Panc1 (cell line): ENCODE measurements at regions not wholly inside any gene's neighbourhood (a gene's known extent, or its start where the extent isn't known, plus 50 kb on each side); places are given as distances from the start of the nearest gene placed in this dataset.

Experiments
- ATAC-seq: fragments of 200-7000 bp; cut with Tn5 transposase; 2 replicates; pipeline ENCODE4 v1.9.1; 2020; ENCODE audit warnings: mild to moderate bottlenecking, moderate library complexity
- BruUV-seq: library from RNA; stranded (reverse); fragments of 400-500 nt; replicated peaks from 2 replicates; lab custom pipeline; 2021; lab: Mats Ljungman, UMichigan
- CTCF ChIA-PET: fragments of 300-600 bp; sonication (Branson Sonifier 250); formaldehyde crosslinking; loops from one replicate; lab custom pipeline; 2022; ENCODE audit warnings: antibody characterized with exemption; lab: Charles Lee
- POLR2A ChIA-PET: fragments of 300-600 bp; sonication (Branson Sonifier 250); formaldehyde crosslinking; loops from one replicate; lab custom pipeline; 2022; ENCODE audit warnings: antibody characterized with exemption; lab: Charles Lee
- DNase-seq: peaks from one replicate; pipeline ENCODE4 v3.0.0-alpha.2; 2010; ENCODE audit warnings: low read depth, low spot score
- H3K27ac ChIP-seq: 2 replicates; pipeline ENCODE4 v1.5.1; 2011; ENCODE audit warnings: mild to moderate bottlenecking, low read length, inconsistent platforms
- H3K27me3 ChIP-seq: fragments of 200-500 bp; sonication (Bioruptor generic); 2 replicates; pipeline ENCODE4 v1.6.0; 2014; ENCODE audit warnings: low read length, inconsistent platforms; ENCODE audit not compliant: control insufficient read depth, insufficient read depth
- H3K36me3 ChIP-seq: fragments of 200-500 bp; sonication (Bioruptor generic); 2 replicates; pipeline ENCODE4 v1.5.1; 2014; ENCODE audit warnings: inconsistent platforms, mild to moderate bottlenecking, low read length, moderate library complexity; ENCODE audit not compliant: control insufficient read depth, insufficient read depth
- H3K4me1 ChIP-seq: 2 replicates; pipeline ENCODE4 v1.5.1; 2011; ENCODE audit warnings: inconsistent platforms, mild to moderate bottlenecking, low read length, moderate library complexity; ENCODE audit not compliant: control insufficient read depth, insufficient read depth
- H3K4me3 ChIP-seq, 2 experiments: 2 replicates each; pipeline ENCODE4 v1.5.1; 2011 to 2012; ENCODE audit warnings: low read depth in 2 of 2, low read length in 2 of 2, mild to moderate bottlenecking in 2 of 2, inconsistent platforms in 1 of 2, moderate library complexity in 1 of 2
- H3K9me3 ChIP-seq: fragments of 200-500 bp; sonication (Bioruptor generic); 2 replicates; pipeline ENCODE4 v1.5.1; 2014; ENCODE audit warnings: low read depth, mild to moderate bottlenecking, inconsistent platforms, low read length, moderate library complexity; ENCODE audit not compliant: control insufficient read depth, insufficient read depth
- CTCF ChIP-seq: fragments of 450-650 bp; IDR thresholded peaks from 2 replicates; pipeline ENCODE4 v1.5.1; 2017; ENCODE audit warnings: mild to moderate bottlenecking
- POLR2AphosphoS5 ChIP-seq: IDR thresholded peaks from 2 replicates; pipeline ENCODE4 v1.6.1; 2012; ENCODE audit warnings: mild to moderate bottlenecking, low read depth, low read length, moderate library complexity
- SIN3A ChIP-seq: IDR thresholded peaks from 2 replicates; pipeline ENCODE4 v1.6.1; 2012; ENCODE audit warnings: low read depth, mild to moderate bottlenecking, low read length, moderate library complexity, borderline replicate concordance; ENCODE audit not compliant: insufficient read depth
- TCF7L2 ChIP-seq: IDR thresholded peaks from 2 replicates; pipeline ENCODE4 v1.6.1; 2011; ENCODE audit warnings: mild to moderate bottlenecking, low read depth, low read length, inconsistent platforms
- in situ Hi-C: cut with HindIII; loops from 2 replicates; pipeline ENCODE4 v1.10.0; 2016; ENCODE audit warnings: low sequenced_read_pairs, low pct_unique_long_range_greater_than_20kb
- intact Hi-C: fragments of 100-400 bp; cut with micrococcal nuclease; formaldehyde crosslinking; loops from one replicate; pipeline ENCODE4 v1.10.0; 2022; ENCODE audit not compliant: unreplicated experiment
- TF ChIP-seq, protein P1 (sequence below), 2 experiments: IDR thresholded peaks; 2 replicates each; pipeline ENCODE4 v1.6.1; 2011 to 2012; ENCODE audit warnings: low read depth in 2 of 2, control low read depth in 1 of 2, low read length in 1 of 2, mild to moderate bottlenecking in 1 of 2, moderate library complexity in 1 of 2; ENCODE audit not compliant: insufficient read depth in 1 of 2

- ChIA-PET CTCF (no interaction called here), POLR2A (no interaction called here)
- H3K9me3 ChIP-seq, result no peaks in the 10 kb centered on the region
- no peak overlapping the region for H3K4me3 ChIP-seq
- H3K27ac ChIP-seq, result no peak overlapping the region
- no peaks in the 10 kb centered on the region for H3K4me1 ChIP-seq
- in situ Hi-C loops, result no loop called here
- ATAC-seq, result no peak
- intact Hi-C loops, result no loop called here
- H3K36me3 ChIP-seq, result no peaks in the 10 kb centered on the region
- H3K27me3 ChIP-seq, result no peaks in the 10 kb centered on the region
- TF ChIP-seq SIN3A (no peak), POLR2AphosphoS5 (no peak), CTCF (no peak), TCF7L2 (no peak)
- TF ChIP-seq, protein P1, sequence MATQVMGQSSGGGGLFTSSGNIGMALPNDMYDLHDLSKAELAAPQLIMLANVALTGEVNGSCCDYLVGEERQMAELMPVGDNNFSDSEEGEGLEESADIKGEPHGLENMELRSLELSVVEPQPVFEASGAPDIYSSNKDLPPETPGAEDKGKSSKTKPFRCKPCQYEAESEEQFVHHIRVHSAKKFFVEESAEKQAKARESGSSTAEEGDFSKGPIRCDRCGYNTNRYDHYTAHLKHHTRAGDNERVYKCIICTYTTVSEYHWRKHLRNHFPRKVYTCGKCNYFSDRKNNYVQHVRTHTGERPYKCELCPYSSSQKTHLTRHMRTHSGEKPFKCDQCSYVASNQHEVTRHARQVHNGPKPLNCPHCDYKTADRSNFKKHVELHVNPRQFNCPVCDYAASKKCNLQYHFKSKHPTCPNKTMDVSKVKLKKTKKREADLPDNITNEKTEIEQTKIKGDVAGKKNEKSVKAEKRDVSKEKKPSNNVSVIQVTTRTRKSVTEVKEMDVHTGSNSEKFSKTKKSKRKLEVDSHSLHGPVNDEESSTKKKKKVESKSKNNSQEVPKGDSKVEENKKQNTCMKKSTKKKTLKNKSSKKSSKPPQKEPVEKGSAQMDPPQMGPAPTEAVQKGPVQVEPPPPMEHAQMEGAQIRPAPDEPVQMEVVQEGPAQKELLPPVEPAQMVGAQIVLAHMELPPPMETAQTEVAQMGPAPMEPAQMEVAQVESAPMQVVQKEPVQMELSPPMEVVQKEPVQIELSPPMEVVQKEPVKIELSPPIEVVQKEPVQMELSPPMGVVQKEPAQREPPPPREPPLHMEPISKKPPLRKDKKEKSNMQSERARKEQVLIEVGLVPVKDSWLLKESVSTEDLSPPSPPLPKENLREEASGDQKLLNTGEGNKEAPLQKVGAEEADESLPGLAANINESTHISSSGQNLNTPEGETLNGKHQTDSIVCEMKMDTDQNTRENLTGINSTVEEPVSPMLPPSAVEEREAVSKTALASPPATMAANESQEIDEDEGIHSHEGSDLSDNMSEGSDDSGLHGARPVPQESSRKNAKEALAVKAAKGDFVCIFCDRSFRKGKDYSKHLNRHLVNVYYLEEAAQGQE (IDR thresholded peaks at IDR 0.05; ENCODE audit: insufficient read depth in 1 of 2, low read depth in 2 of 2, low read length in 1 of 2), result no peak
- no peak for DNase-seq
- no TSS peak for BruUV-seq
These were observed 496.4 kb upstream of the MDFIC2 start for GRCh38 chr3:70808881-70809280.

- in situ Hi-C loops (no loop called here), intact Hi-C loops (no loop called here)
- no peak overlapping the region for H3K27ac ChIP-seq
- no peak for DNase-seq
- CTCF ChIA-PET, result no interaction called here
- no peaks in the 10 kb centered on the region for H3K36me3 ChIP-seq
- no peaks in the 10 kb centered on the region for H3K27me3 ChIP-seq
- H3K4me1 ChIP-seq, result no peaks in the 10 kb centered on the region
- BruUV-seq, result no TSS peak
- ATAC-seq, result no peak
- H3K9me3 ChIP-seq, result no peaks in the 10 kb centered on the region
- POLR2A ChIA-PET, result no interaction called here
- TF ChIP-seq CTCF (no peak), SIN3A (no peak), POLR2AphosphoS5 (no peak)
- TF ChIP-seq, protein P1 (IDR thresholded peaks at IDR 0.05; ENCODE audit: insufficient read depth in 1 of 2, low read depth in 2 of 2, low read length in 1 of 2), result no peak
- H3K4me3 ChIP-seq, result no peak overlapping the region
These were observed 494.1 kb upstream of the MDFIC2 start for GRCh38 chr3:70806556-70806955.
